Endothelial cell of umbilical vein (primary cell): ENCODE measurements at regions not wholly inside any gene's neighbourhood (a gene's known extent, or its start where the extent isn't known, plus 50 kb on each side); places are given as distances from the start of the nearest gene placed in this dataset.
A peak's percentile ranks its signal among the peaks of the same experiment; 100 is the strongest.

Experiments used
- BruUV-seq: library from RNA; stranded (reverse); fragments of 400-500 nt; replicated peaks from 2 replicates; lab custom pipeline; 2021; lab: Mats Ljungman, UMichigan
- CTCF ChIA-PET: fragments of 300-600, 350-600 bp; sonication (Branson Sonifier 250); formaldehyde crosslinking; loops from one replicate; lab custom pipeline; 2021; ENCODE audit warnings: antibody characterized with exemption, inconsistent platforms; lab: Charles Lee
- POLR2A ChIA-PET: fragments of 300-600, 350-600 bp; sonication (Branson Sonifier 250); formaldehyde crosslinking; loops from one replicate; lab custom pipeline; 2021; ENCODE audit warnings: antibody characterized with exemption, inconsistent platforms; lab: Charles Lee
- DNase-seq: peaks from one replicate; pipeline ENCODE4 v3.0.0-alpha.2; 2011; ENCODE audit warnings: low read depth, low spot score
- FAIRE-seq: peaks from 2 replicates; lab custom pipeline; 2011; peaks lifted over from hg19 to GRCh38; lab: Jason Lieb, UNC
- H2AFZ ChIP-seq: 2 replicates; pipeline ENCODE4 v1.6.0; 2012; ENCODE audit warnings: low read depth, low read length, control low read depth, inconsistent platforms
- H3K27ac ChIP-seq: 2 replicates; pipeline ENCODE4 v1.5.1; 2011; ENCODE audit warnings: low read depth, mild to moderate bottlenecking, control low read depth, low read length, moderate library complexity; ENCODE audit not compliant: insufficient read depth
- H3K27me3 ChIP-seq, 2 experiments: 2 replicates each; pipeline versions ENCODE4 v1.6.0 to v1.6.1; 2011; ENCODE audit warnings: low read length in 2 of 2, mixed read lengths in 1 of 2; ENCODE audit not compliant: control insufficient read depth in 2 of 2, insufficient read depth in 2 of 2
- H3K36me3 ChIP-seq, 2 experiments: 2 replicates in 1 of 2; 3 replicates in 1 of 2; pipeline ENCODE4 v1.5.1; 2011; ENCODE audit warnings: low read length in 2 of 2, mild to moderate bottlenecking in 1 of 2, moderate library complexity in 1 of 2; ENCODE audit not compliant: control insufficient read depth in 2 of 2, insufficient read depth in 2 of 2; ENCODE audit errors: extremely low read depth in 1 of 2
- H3K4me1 ChIP-seq: 3 replicates; pipeline ENCODE4 v1.5.1; 2011; ENCODE audit warnings: mild to moderate bottlenecking, low read length; ENCODE audit not compliant: control insufficient read depth, insufficient read depth; ENCODE audit errors: extremely low read depth
- H3K4me2 ChIP-seq: 2 replicates; pipeline ENCODE4 v1.6.1; 2011; ENCODE audit warnings: low read length, control low read depth, mixed read lengths; ENCODE audit not compliant: insufficient read depth
- H3K4me3 ChIP-seq, 3 experiments: fragments of 200-600 bp in 1 of 3; sonication (generic), shearing (Covaris generic) in 1 of 3; replicated peaks in 1 of 3; 2 replicates each; pipeline ENCODE4 v1.5.1; 2011 to 2016; ENCODE audit warnings: control low read depth in 3 of 3, low read length in 3 of 3, mild to moderate bottlenecking in 2 of 3, inconsistent platforms in 1 of 3, low read depth in 1 of 3, moderate library complexity in 1 of 3; ENCODE audit not compliant: insufficient read depth in 1 of 3
- H3K79me2 ChIP-seq: 2 replicates; pipeline ENCODE4 v1.6.0; 2012; ENCODE audit warnings: low read length, inconsistent platforms; ENCODE audit not compliant: control insufficient read depth, insufficient read depth
- H3K9ac ChIP-seq: replicated peaks from 2 replicates; pipeline ENCODE3; 2011; ENCODE audit warnings: low read length, control low read depth; ENCODE audit not compliant: insufficient read depth; ENCODE audit errors: extremely low read depth
- H3K9me1 ChIP-seq: replicated peaks from 3 replicates; pipeline ENCODE4 v1.6.0; 2011; ENCODE audit warnings: mild to moderate bottlenecking, low read length; ENCODE audit not compliant: control insufficient read depth, insufficient read depth; ENCODE audit errors: extremely low read depth
- H3K9me3 ChIP-seq: replicated peaks from 2 replicates; pipeline ENCODE4 v1.5.1; 2012; ENCODE audit warnings: low read length, inconsistent platforms; ENCODE audit not compliant: control insufficient read depth, insufficient read depth
- H4K20me1 ChIP-seq: replicated peaks from 2 replicates; pipeline ENCODE3; 2011; ENCODE audit warnings: mild to moderate bottlenecking, low read length; ENCODE audit not compliant: control insufficient read depth, insufficient read depth; ENCODE audit errors: extremely low read depth
- CTCF ChIP-seq, 2 donors: IDR thresholded peaks; 1 replicate in 1 of 2; 2 replicates in 1 of 2; pipeline ENCODE4 v1.5.1; 2011; ENCODE audit warnings: low read length in 2 of 2, mild to moderate bottlenecking in 2 of 2, moderate library complexity in 2 of 2, control low read depth in 1 of 2, inconsistent platforms in 1 of 2, low read depth in 1 of 2; ENCODE audit not compliant: insufficient read depth in 1 of 2; ENCODE audit errors: extremely low read depth in 1 of 2
- EZH2 ChIP-seq: IDR thresholded peaks from 2 replicates; pipeline ENCODE4 v1.6.1; 2012; ENCODE audit warnings: borderline replicate concordance, low read depth, mild to moderate bottlenecking, moderate library complexity, low read length, inconsistent platforms; ENCODE audit not compliant: severe bottlenecking
- FOS ChIP-seq: IDR thresholded peaks from 2 replicates; pipeline ENCODE4 v1.6.1; 2011; ENCODE audit warnings: mild to moderate bottlenecking, low read length, moderate library complexity, borderline replicate concordance; ENCODE audit not compliant: insufficient read depth
- GATA2 ChIP-seq: IDR thresholded peaks from 2 replicates; pipeline ENCODE4 v1.7.0; 2011; ENCODE audit warnings: low read depth, mild to moderate bottlenecking, moderate library complexity, mixed read lengths, low read length; ENCODE audit not compliant: insufficient read length, insufficient read depth
- JUN ChIP-seq: IDR thresholded peaks from 2 replicates; pipeline ENCODE4 v1.6.1; 2011; ENCODE audit warnings: borderline replicate concordance, low read depth; ENCODE audit not compliant: insufficient read length, insufficient read depth
- MAX ChIP-seq: IDR thresholded peaks from 2 replicates; pipeline ENCODE4 v1.6.1; 2011; ENCODE audit not compliant: insufficient read depth, insufficient read length
- MYC ChIP-seq: IDR thresholded peaks from one replicate; pipeline ENCODE4 v1.6.1; 2011; ENCODE audit warnings: mild to moderate bottlenecking, low read depth, low read length
- POLR2A ChIP-seq: IDR thresholded peaks from 2 replicates; pipeline ENCODE4 v1.6.1; 2012; ENCODE audit warnings: low read depth, mild to moderate bottlenecking, control low read depth, low read length
- POLR2AphosphoS5 ChIP-seq: IDR thresholded peaks from 2 replicates; pipeline ENCODE4 v1.6.1; 2012; ENCODE audit warnings: low read depth, mild to moderate bottlenecking, control low read depth, low read length, moderate library complexity; ENCODE audit not compliant: insufficient read depth
- dilution Hi-C: fragments of 300-500 bp; cut with MboI; formaldehyde crosslinking; loops from one replicate; pipeline ENCODE4 v1.15.0; 2019; ENCODE audit warnings: low sequenced_read_pairs; ENCODE audit not compliant: extremely low pct_ligation_motif_present
- intact Hi-C: fragments of 100-400 bp; cut with micrococcal nuclease; formaldehyde crosslinking; loops from one replicate; pipeline ENCODE4 v1.10.0; 2022

- POLR2A ChIA-PET: no interaction called here
- H4K20me1 ChIP-seq: no peaks in the 10 kb centered on the region
Measured at GRCh38 chr9:22203371-22204138, 194.4 kb upstream of the CDKN2B start.

More at GRCh38 chr9:22203371-22204138, 194.4 kb upstream of the CDKN2B start:
- Histone ChIP-seq H3K4me3 (no peak overlapping the region), H3K79me2 (no peaks in the 10 kb centered on the region), H3K4me2 (no peak overlapping the region), H3K9me1 (no peaks in the 10 kb centered on the region), H3K36me3 (no peaks in the 10 kb centered on the region), H2AFZ (peak overlapping the region; percentile 9), H3K27ac (no peak overlapping the region), H3K9me3 (no peaks in the 10 kb centered on the region), H3K27me3 (peaks cover 3 to 4% of the 10 kb centered on the region in 2 experiments), H3K4me1 (no peaks in the 10 kb centered on the region), H3K9ac (no peak overlapping the region)
- no TSS peak for BruUV-seq
- dilution Hi-C loops (no loop called here), intact Hi-C loops (no loop called here)
- TF ChIP-seq MYC (no peak), EZH2 (no peak), POLR2AphosphoS5 (no peak), POLR2A (no peak), CTCF (IDR thresholded peaks at IDR 0.05; ENCODE audit: extremely low read depth in 1 of 2, insufficient read depth in 1 of 2, low read depth in 1 of 2, low read length in 2 of 2) (no peak), GATA2 (no peak), FOS (no peak), JUN (no peak), MAX (no peak)
- FAIRE-seq (no peak), DNase-seq (no peak)
- CTCF ChIA-PET: interaction anchor here (0.8 to 1.4 kb wide), 4 partner anchors 8 to 37 kb away, joined by 3 read pairs; no protein-coding TSS in a partner anchor
